OCI-LY3 (cell line): ENCODE measurements at regions not wholly inside any gene's neighbourhood (a gene's known extent, or its start where the extent isn't known, plus 50 kb on each side); places are given as distances from the start of the nearest gene placed in this dataset.
"Not testable (repeated sequence)": the region's sequence is repeated elsewhere in the genome, so short reads cannot be mapped to it uniquely, and the experiment has no call there.

Experiments
- H2AFZ ChIP-seq: fragments of 200-600, 300-600 bp; shearing (Covaris generic); 2 replicates; pipeline ENCODE4 v1.6.0; 2014; ENCODE audit warnings: antibody characterized with exemption, low read depth, low read length
- H3K27ac ChIP-seq: fragments of 200-600, 300-600 bp; sonication (generic); 2 replicates; pipeline ENCODE4 v1.5.1; 2014; ENCODE audit warnings: mild to moderate bottlenecking, low read length, moderate library complexity, mixed read lengths
- H3K27me3 ChIP-seq: fragments of 200-600, 300-600 bp; sonication (generic); 2 replicates; pipeline ENCODE4 v1.6.1; 2014; ENCODE audit warnings: low read depth, low read length, mixed read lengths
- H3K36me3 ChIP-seq: fragments of 200-600, 300-600 bp; sonication (generic); replicated peaks from 2 replicates; pipeline ENCODE3; 2014; ENCODE audit warnings: low read depth, low read length, mixed read lengths
- H3K4me1 ChIP-seq: fragments of 300-600, 200-600 bp; sonication (generic); 2 replicates; pipeline ENCODE4 v1.6.1; 2014; ENCODE audit warnings: low read length, mixed read lengths
- H3K4me2 ChIP-seq: fragments of 200-600, 300-600 bp; sonication (generic); 2 replicates; pipeline ENCODE4 v1.6.1; 2014; ENCODE audit warnings: low read length, mixed read lengths
- H3K4me3 ChIP-seq: fragments of 300-600, 200-600 bp; sonication (generic); 2 replicates; pipeline ENCODE4 v1.5.1; 2014; ENCODE audit warnings: antibody characterized with exemption, mild to moderate bottlenecking, low read length, moderate library complexity
- H3K79me2 ChIP-seq: fragments of 300-600, 200-600 bp; shearing (Covaris generic); 2 replicates; pipeline ENCODE4 v1.6.1; 2014; ENCODE audit warnings: mild to moderate bottlenecking, low read length, mixed read lengths
- H3K9ac ChIP-seq: fragments of 300-600, 200-600 bp; shearing (Covaris generic); 2 replicates; pipeline ENCODE4 v1.6.0; 2014; ENCODE audit warnings: mild to moderate bottlenecking, low read length, moderate library complexity
- H3K9me3 ChIP-seq: fragments of 200-600, 300-600 bp; shearing (Covaris generic); 2 replicates; pipeline ENCODE4 v1.6.1; 2014; ENCODE audit warnings: low read length, mixed read lengths; ENCODE audit not compliant: insufficient read depth
- H4K20me1 ChIP-seq: fragments of 200-600, 300-600 bp; sonication (generic); 2 replicates; pipeline ENCODE4 v1.6.1; 2016; ENCODE audit warnings: low read length, mixed read lengths; ENCODE audit not compliant: insufficient read depth
- EZH2phosphoT487 ChIP-seq: fragments of 200-600 bp; shearing (Covaris generic); IDR thresholded peaks from 2 replicates; pipeline ENCODE4 v1.6.1; 2018; ENCODE audit warnings: antibody characterized with exemption, mixed run types, low read depth
- TF ChIP-seq, protein P1 (sequence below): fragments of 200-600, 300-600 bp; sonication (generic); IDR thresholded peaks from 2 replicates; pipeline ENCODE4 v1.5.1; 2014; ENCODE audit warnings: antibody characterized with exemption, low read length, low read depth

DNA sequence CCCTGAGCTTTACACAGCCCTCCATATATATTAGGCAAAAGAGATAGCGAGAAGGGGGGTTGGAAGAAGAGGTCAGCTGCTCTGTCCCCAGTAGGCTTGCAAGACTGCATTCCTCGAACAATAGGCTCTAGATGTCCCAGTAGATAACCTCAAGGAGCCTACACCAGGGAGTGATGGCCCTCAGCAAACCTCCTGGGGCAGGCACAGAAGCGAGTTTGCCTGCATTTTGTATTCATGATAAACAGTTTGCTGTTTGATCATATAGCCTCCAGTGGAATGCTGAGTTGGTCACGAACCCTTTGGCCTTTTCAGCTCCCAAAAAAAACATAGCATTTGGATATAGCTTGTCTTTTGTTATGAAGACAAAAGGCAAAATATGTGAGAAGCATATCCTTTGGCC, 95.1 kb upstream of the GRAMD1B start:
- Histone ChIP-seq H3K36me3 (no peaks in the 10 kb centered on the region), H4K20me1 (no peaks in the 10 kb centered on the region), H3K9me3 (no peaks in the 10 kb centered on the region), H3K4me2 (no peak overlapping the region), H3K79me2 (no peaks in the 10 kb centered on the region), H3K4me3 (no peak overlapping the region), H3K9ac (no peak overlapping the region), H3K4me1 (peaks cover 4% of the 10 kb centered on the region; the same call in 1 of the 2 replicates), H2AFZ (no peak overlapping the region), H3K27me3 (no peaks in the 10 kb centered on the region; the same call in 1 of the 2 replicates), H3K27ac (no peak overlapping the region)
- TF ChIP-seq EZH2phosphoT487 = no peak
- TF ChIP-seq, protein P1, sequence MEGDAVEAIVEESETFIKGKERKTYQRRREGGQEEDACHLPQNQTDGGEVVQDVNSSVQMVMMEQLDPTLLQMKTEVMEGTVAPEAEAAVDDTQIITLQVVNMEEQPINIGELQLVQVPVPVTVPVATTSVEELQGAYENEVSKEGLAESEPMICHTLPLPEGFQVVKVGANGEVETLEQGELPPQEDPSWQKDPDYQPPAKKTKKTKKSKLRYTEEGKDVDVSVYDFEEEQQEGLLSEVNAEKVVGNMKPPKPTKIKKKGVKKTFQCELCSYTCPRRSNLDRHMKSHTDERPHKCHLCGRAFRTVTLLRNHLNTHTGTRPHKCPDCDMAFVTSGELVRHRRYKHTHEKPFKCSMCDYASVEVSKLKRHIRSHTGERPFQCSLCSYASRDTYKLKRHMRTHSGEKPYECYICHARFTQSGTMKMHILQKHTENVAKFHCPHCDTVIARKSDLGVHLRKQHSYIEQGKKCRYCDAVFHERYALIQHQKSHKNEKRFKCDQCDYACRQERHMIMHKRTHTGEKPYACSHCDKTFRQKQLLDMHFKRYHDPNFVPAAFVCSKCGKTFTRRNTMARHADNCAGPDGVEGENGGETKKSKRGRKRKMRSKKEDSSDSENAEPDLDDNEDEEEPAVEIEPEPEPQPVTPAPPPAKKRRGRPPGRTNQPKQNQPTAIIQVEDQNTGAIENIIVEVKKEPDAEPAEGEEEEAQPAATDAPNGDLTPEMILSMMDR = no peak

DNA sequence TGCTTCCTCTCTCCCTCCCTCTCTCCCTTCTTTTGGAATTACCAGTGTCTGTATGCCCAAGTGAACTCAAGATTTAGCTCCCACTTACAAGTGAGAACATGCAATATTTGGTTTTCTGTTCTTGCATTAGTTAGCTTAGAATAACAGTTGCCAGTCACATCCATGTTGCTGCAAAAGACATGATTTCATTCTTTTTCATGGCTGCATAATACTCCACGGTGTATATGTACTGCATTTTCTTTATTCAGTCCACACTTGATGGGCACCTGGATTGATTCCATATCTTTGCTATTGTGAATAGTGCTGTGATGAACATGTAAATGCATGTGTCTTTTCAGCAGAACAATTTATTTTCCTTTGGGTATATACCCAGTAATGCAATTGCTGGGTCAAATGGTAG, 97.5 kb upstream of the GRAMD1B start:
- H2AFZ ChIP-seq, H3K79me2 ChIP-seq, H3K4me1 ChIP-seq, H4K20me1 ChIP-seq, H3K27me3 ChIP-seq, H3K9ac ChIP-seq, H3K4me3 ChIP-seq, H3K4me2 ChIP-seq, H3K36me3 ChIP-seq, H3K9me3 ChIP-seq, H3K27ac ChIP-seq: not testable (repeated sequence)

DNA sequence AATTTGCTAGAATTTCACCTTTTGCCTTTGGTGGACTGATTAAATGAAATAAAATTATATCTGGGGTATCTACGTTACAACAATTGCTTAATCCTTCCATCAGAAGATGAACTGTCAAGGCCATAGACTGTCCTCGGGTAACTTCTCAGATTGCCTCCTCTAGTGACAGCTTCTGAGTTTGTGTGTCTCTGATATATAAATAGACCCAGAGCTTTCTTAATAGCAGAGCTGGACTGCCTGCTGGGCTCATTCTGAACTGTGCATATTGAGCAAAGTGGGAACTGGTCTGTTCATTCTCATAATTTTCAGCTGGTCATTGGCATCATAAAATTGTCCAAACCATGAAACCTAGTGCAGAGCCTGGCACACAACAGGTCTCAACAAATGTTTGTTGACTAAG, 99.1 kb upstream of the GRAMD1B start:
- Histone ChIP-seq H3K9ac (no peak overlapping the region), H3K36me3 (no peaks in the 10 kb centered on the region), H3K79me2 (no peaks in the 10 kb centered on the region), H3K27me3 (peaks cover 1% of the 10 kb centered on the region), H2AFZ (no peak overlapping the region), H3K9me3 (no peaks in the 10 kb centered on the region), H4K20me1 (no peaks in the 10 kb centered on the region), H3K27ac (no peak overlapping the region), H3K4me2 (no peak overlapping the region), H3K4me3 (no peak overlapping the region), H3K4me1 (no peaks in the 10 kb centered on the region)
- TF ChIP-seq, protein P1 = no peak
- TF ChIP-seq EZH2phosphoT487 = no peak

DNA sequence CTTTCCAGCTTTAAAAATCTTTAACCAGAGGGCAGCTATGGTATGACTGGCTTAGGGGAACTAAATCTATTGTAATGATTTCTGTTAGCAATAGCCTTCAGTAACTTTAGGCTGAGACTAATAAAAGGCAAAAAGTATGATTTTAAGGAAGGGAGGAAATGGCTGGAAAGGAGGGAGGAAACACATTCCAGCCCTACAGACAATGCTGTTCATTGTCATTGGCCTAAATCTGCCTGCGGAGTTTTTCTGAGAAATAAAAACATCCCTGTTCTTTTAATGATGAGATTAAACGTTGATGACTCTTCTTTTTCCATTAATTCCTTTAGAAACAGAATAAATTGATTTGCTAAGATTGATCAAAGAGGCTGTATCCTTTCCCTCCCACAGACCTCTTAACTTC, 99.6 kb upstream of the GRAMD1B start:
- no peak overlapping the region for H3K4me2 ChIP-seq
- H3K27ac ChIP-seq = no peak overlapping the region
- H3K9me3 ChIP-seq = no peaks in the 10 kb centered on the region
- no peaks in the 10 kb centered on the region for H3K79me2 ChIP-seq
- H2AFZ ChIP-seq = no peak overlapping the region
- no peak overlapping the region for H3K4me3 ChIP-seq
- H3K4me1 ChIP-seq = no peaks in the 10 kb centered on the region
- H3K36me3 ChIP-seq = no peaks in the 10 kb centered on the region
- H3K27me3 ChIP-seq = peaks cover 6% of the 10 kb centered on the region
- H3K9ac ChIP-seq = no peak overlapping the region
- TF ChIP-seq, protein P1 = no peak
- TF ChIP-seq EZH2phosphoT487 = no peak
- no peaks in the 10 kb centered on the region for H4K20me1 ChIP-seq

DNA sequence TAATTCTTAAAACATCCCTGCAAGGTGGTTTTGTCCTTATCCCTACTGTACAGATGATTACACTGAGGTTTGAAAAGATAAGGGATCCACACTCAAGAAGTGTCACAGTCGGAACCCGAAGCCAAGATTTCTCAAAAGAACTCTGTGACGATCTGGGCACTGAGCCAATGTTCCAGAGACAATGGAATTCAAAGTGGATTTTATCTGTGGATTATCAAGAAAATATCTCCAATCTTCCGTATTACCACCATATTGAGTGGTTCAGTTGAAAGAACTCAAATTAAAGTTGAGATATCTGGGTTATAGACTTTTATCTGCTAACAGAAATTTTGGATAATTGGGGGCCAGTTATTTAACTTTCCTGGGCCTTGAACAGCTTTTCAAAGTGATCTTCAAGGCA, 100.0 kb upstream of the GRAMD1B start:
- Histone ChIP-seq H3K4me3 (no peak overlapping the region), H3K79me2 (no peaks in the 10 kb centered on the region), H3K27ac (no peak overlapping the region), H3K36me3 (no peaks in the 10 kb centered on the region), H3K9me3 (no peaks in the 10 kb centered on the region), H2AFZ (no peak overlapping the region), H4K20me1 (no peaks in the 10 kb centered on the region), H3K4me2 (no peak overlapping the region), H3K9ac (no peak overlapping the region), H3K4me1 (no peaks in the 10 kb centered on the region), H3K27me3 (peaks cover 10% of the 10 kb centered on the region)
- TF ChIP-seq EZH2phosphoT487 = no peak
- TF ChIP-seq, protein P1 = no peak
